ENCODE measurements at regions not wholly inside any gene's neighbourhood (a gene's known extent, or its start where the extent isn't known, plus 50 kb on each side); places are given as distances from the start of the nearest gene placed in this dataset.
"Not testable (repeated sequence)": the region's sequence is repeated elsewhere in the genome, so short reads cannot be mapped to it uniquely, and the experiment has no call there.

GRCh38 chr3:80334534-80334933 lies 566.7 kb upstream of the ROBO1 start:
- DNase-seq (ENCODE audit: low read depth), result no peak

- no peak for DNase-seq (ENCODE audit: low read depth)
Observed at GRCh38 chr3:80331494-80332170, 563.8 kb upstream of the ROBO1 start.

- not testable (repeated sequence) for DNase-seq (ENCODE audit: low read depth)
Observed at GRCh38 chr3:80314541-80314940, 546.7 kb upstream of the ROBO1 start.

GRCh38 chr3:80308637-80309036 lies 540.8 kb upstream of the ROBO1 start:
- DNase-seq (ENCODE audit: low read depth), result no peak

- DNase-seq (ENCODE audit: low read depth), result no peak
Observed at GRCh38 chr3:80307844-80308243, 540.0 kb upstream of the ROBO1 start.

- no peak for DNase-seq (ENCODE audit: low read depth)
Observed at GRCh38 chr3:80297720-80298119, 529.9 kb upstream of the ROBO1 start.

- DNase-seq (ENCODE audit: low read depth), result no peak
Observed at GRCh38 chr3:80285388-80285787, 517.6 kb upstream of the ROBO1 start.

GRCh38 chr3:80283783-80284182 lies 516.0 kb upstream of the ROBO1 start:
- DNase-seq (ENCODE audit: low read depth), result no peak

- DNase-seq (ENCODE audit: low read depth), result no peak
Observed at GRCh38 chr3:80278056-80278455, 510.3 kb upstream of the ROBO1 start.

- DNase-seq (ENCODE audit: low read depth), result no peak
Observed at GRCh38 chr3:80275120-80275519, 507.3 kb upstream of the ROBO1 start.

GRCh38 chr3:80263260-80263659 lies 495.5 kb upstream of the ROBO1 start:
- no peak for DNase-seq (ENCODE audit: low read depth)

GRCh38 chr3:80261082-80261481 lies 493.3 kb upstream of the ROBO1 start:
- DNase-seq (ENCODE audit: low read depth), result no peak

- DNase-seq (ENCODE audit: low read depth), result no peak
Observed at GRCh38 chr3:80259736-80260135, 491.9 kb upstream of the ROBO1 start.

- DNase-seq (ENCODE audit: low read depth), result no peak
Observed at GRCh38 chr3:80252113-80252512, 484.3 kb upstream of the ROBO1 start.

- DNase-seq (ENCODE audit: low read depth), result no peak
Observed at GRCh38 chr3:80247766-80248165, 480.0 kb upstream of the ROBO1 start.

- no peak for DNase-seq (ENCODE audit: low read depth)
Observed at GRCh38 chr3:80244390-80244789, 476.6 kb upstream of the ROBO1 start.

- DNase-seq (ENCODE audit: low read depth), result no peak
Observed at GRCh38 chr3:80241791-80242190, 474.0 kb upstream of the ROBO1 start.

- no peak for DNase-seq (ENCODE audit: low read depth)
Observed at GRCh38 chr3:80239301-80239700, 471.5 kb upstream of the ROBO1 start.

- no peak for DNase-seq (ENCODE audit: low read depth)
Observed at GRCh38 chr3:80238606-80239005, 470.8 kb upstream of the ROBO1 start.

GRCh38 chr3:80238152-80238551 lies 470.4 kb upstream of the ROBO1 start:
- no peak for DNase-seq (ENCODE audit: low read depth)

GRCh38 chr3:80234706-80235105 lies 466.9 kb upstream of the ROBO1 start:
- DNase-seq (ENCODE audit: low read depth), result no peak

GRCh38 chr3:80233576-80233975 lies 465.8 kb upstream of the ROBO1 start:
- no peak for DNase-seq (ENCODE audit: low read depth)

GRCh38 chr3:80232760-80233159 lies 465.0 kb upstream of the ROBO1 start:
- DNase-seq (ENCODE audit: low read depth), result no peak

- DNase-seq (ENCODE audit: low read depth), result no peak
Observed at GRCh38 chr3:80230962-80231361, 463.2 kb upstream of the ROBO1 start.

- no peak for DNase-seq (ENCODE audit: low read depth)
Observed at GRCh38 chr3:80227216-80227615, 459.4 kb upstream of the ROBO1 start.

Measured in GM04504 (cell line).